22Rv1 (cell line): ENCODE measurements at regions not wholly inside any gene's neighbourhood (a gene's known extent, or its start where the extent isn't known, plus 50 kb on each side); places are given as distances from the start of the nearest gene placed in this dataset.

Source experiments
- H3K27ac ChIP-seq: fragments of 450-650 bp; 2 replicates; pipeline ENCODE4 v1.5.1; 2017
- CTCF ChIP-seq: fragments of 450-650 bp; IDR thresholded peaks from 2 replicates; pipeline ENCODE4 v1.5.1; 2017; ENCODE audit warnings: mild to moderate bottlenecking
- ZFX ChIP-seq: fragments of 450-650 bp; IDR thresholded peaks from 2 replicates; pipeline ENCODE4 v1.6.1; 2017; ENCODE audit warnings: antibody characterized with exemption, borderline replicate concordance

GRCh38 chr14:44347316-44347715 is 159.8 kb downstream of the FSCB start:
- TF ChIP-seq ZFX (no peak), CTCF (no peak)
- no peak overlapping the region for H3K27ac ChIP-seq

GRCh38 chr14:44341116-44341515 is 166.0 kb downstream of the FSCB start:
- TF ChIP-seq ZFX (no peak), CTCF (no peak)
- no peak overlapping the region for H3K27ac ChIP-seq

GRCh38 chr14:44339862-44340261 is 167.2 kb downstream of the FSCB start:
- no peak overlapping the region for H3K27ac ChIP-seq
- no peak for TF ChIP-seq CTCF
- TF ChIP-seq ZFX, result no peak

- H3K27ac ChIP-seq, result no peak overlapping the region
- TF ChIP-seq ZFX (no peak), CTCF (no peak)
These were observed 167.9 kb downstream of the FSCB start for GRCh38 chr14:44339231-44339630.

GRCh38 chr14:44317441-44317746 is 189.7 kb downstream of the FSCB start:
- TF ChIP-seq ZFX, result no peak
- peak overlapping the region; percentile 40 for H3K27ac ChIP-seq

- H3K27ac ChIP-seq, result peak overlapping the region; percentile 40
- TF ChIP-seq ZFX, result no peak
- no peak for TF ChIP-seq CTCF
These were observed 190.2 kb downstream of the FSCB start for GRCh38 chr14:44316647-44317440.

- TF ChIP-seq ZFX (no peak), CTCF (no peak)
- no peak overlapping the region for H3K27ac ChIP-seq
These were observed 197.8 kb downstream of the FSCB start for GRCh38 chr14:44309331-44309730.

- TF ChIP-seq CTCF, result no peak
- no peak for TF ChIP-seq ZFX
- H3K27ac ChIP-seq, result no peak overlapping the region
These were observed 206.2 kb downstream of the FSCB start for GRCh38 chr14:44300916-44301315.
